Testis (tissue), 2 donors: ENCODE measurements at regions not wholly inside any gene's neighbourhood (a gene's known extent, or its start where the extent isn't known, plus 50 kb on each side); places are given as distances from the start of the nearest gene placed in this dataset.

ENCODE experiments used
- DNase-seq: peaks from one replicate; pipeline ENCODE4 v3.0.0-alpha.2; 2019
- H3K27ac ChIP-seq, 2 donors: fragments of 200-600 bp; sonication (generic); one replicate each; pipeline ENCODE4 v1.5.1; 2019
- H3K27me3 ChIP-seq: fragments of 200-600 bp; sonication (generic); one replicate; pipeline ENCODE4 v1.5.1; 2019
- H3K36me3 ChIP-seq: fragments of 200-600 bp; sonication (generic); one replicate; pipeline ENCODE4 v1.5.1; 2017; ENCODE audit warnings: low read depth; ENCODE audit errors: missing control alignments
- H3K4me1 ChIP-seq: fragments of 200-600 bp; sonication (generic); one replicate; pipeline ENCODE4 v1.5.1; 2019
- H3K4me3 ChIP-seq, 2 donors: fragments of 200-600 bp; sonication (generic); one replicate each; pipeline ENCODE4 v1.5.1; 2017 to 2019
- H3K9me3 ChIP-seq: fragments of 200-600 bp; sonication (generic); one replicate; pipeline ENCODE4 v1.5.1; 2017
- CTCF ChIP-seq, 3 experiments: fragments of 450-650 bp in 2 of 3; fragments of 200-600 bp in 1 of 3; sonication (generic) in 1 of 3; IDR thresholded peaks; one replicate each; pipeline ENCODE4 v1.5.1; 2016 to 2019; ENCODE audit warnings: antibody characterized with exemption in 3 of 3, mild to moderate bottlenecking in 2 of 3, moderate library complexity in 1 of 3
- POLR2A ChIP-seq: fragments of 450-650 bp; IDR thresholded peaks from one replicate; pipeline ENCODE4 v1.6.1; 2017; ENCODE audit warnings: antibody characterized with exemption, mild to moderate bottlenecking, moderate library complexity
- WGBS, 2 donors: methylation state at CpG; one replicate each; pipeline ENCODE4 v1.1.5; 2018; 5-methylcytosine and 5-hydroxymethylcytosine counted together
- intact Hi-C: fragments of 100-400 bp; cut with DNase I; formaldehyde crosslinking; loops from one replicate; pipeline ENCODE4 v1.15.1; 2023; ENCODE audit warnings: low total_unique reads

- DNase-seq: no peak
Observed at GRCh38 chr20:50397058-50397457, 113.1 kb upstream of the PTPN1 start.

GRCh38 chr20:50398064-50398463 lies 112.1 kb upstream of the PTPN1 start:
- WGBS, 2 donors: 86 to 89% methylated on average over 8 of the region's 8 CpGs
- intact Hi-C loops: no loop called here
- no peaks in the 10 kb centered on the region for H3K9me3 ChIP-seq
- H3K27me3 ChIP-seq: no peaks in the 10 kb centered on the region
- peaks cover 37% of the 10 kb centered on the region for H3K4me1 ChIP-seq
- H3K36me3 ChIP-seq: no peaks in the 10 kb centered on the region
- TF ChIP-seq CTCF (IDR thresholded peaks at IDR 0.05) (no peak), POLR2A (no peak)
- H3K4me3 ChIP-seq: no peak overlapping the region
- no peak overlapping the region for H3K27ac ChIP-seq
- no peak for DNase-seq

More at GRCh38 chr20:50397058-50397457, 113.1 kb upstream of the PTPN1 start:
- H3K27ac ChIP-seq: peak overlapping the region in 1 of 2 donors; percentile 70
- H3K9me3 ChIP-seq: no peaks in the 10 kb centered on the region
- H3K27me3 ChIP-seq: no peaks in the 10 kb centered on the region
- intact Hi-C loops: no loop called here
- no peaks in the 10 kb centered on the region for H3K36me3 ChIP-seq
- H3K4me1 ChIP-seq: peaks cover 36% of the 10 kb centered on the region
- H3K4me3 ChIP-seq: no peak overlapping the region
- WGBS, 2 donors: 84 to 90% methylated on average over 5 of the region's 5 CpGs
- TF ChIP-seq POLR2A (no peak), CTCF (IDR thresholded peaks at IDR 0.05) (no peak)

- Histone ChIP-seq H3K9me3 (no peaks in the 10 kb centered on the region), H3K36me3 (no peaks in the 10 kb centered on the region), H3K4me3 (no peak overlapping the region), H3K27ac (peak overlapping the region; percentile 44 to 62), H3K27me3 (no peaks in the 10 kb centered on the region), H3K4me1 (peaks cover 41% of the 10 kb centered on the region)
- WGBS, 2 donors: 82 to 93% methylated on average over 13 of the region's 13 CpGs
- TF ChIP-seq POLR2A: no peak
- no peak for TF ChIP-seq CTCF (IDR thresholded peaks at IDR 0.05)
- intact Hi-C loops: no loop called here
- no peak for DNase-seq
Observed at GRCh38 chr20:50398471-50398820, 111.7 kb upstream of the PTPN1 start.

GRCh38 chr20:50398821-50399554 lies 111.2 kb upstream of the PTPN1 start:
- H3K36me3 ChIP-seq: no peaks in the 10 kb centered on the region
- intact Hi-C loops: no loop called here
- H3K4me3 ChIP-seq: no peak overlapping the region
- no peaks in the 10 kb centered on the region for H3K9me3 ChIP-seq
- H3K4me1 ChIP-seq: peaks cover 46% of the 10 kb centered on the region
- peak; percentile 59 for DNase-seq
- TF ChIP-seq POLR2A: no peak
- TF ChIP-seq CTCF (IDR thresholded peaks at IDR 0.05): no peak
- 49 to 51% methylated on average over 13 to 20 of the region's 20 CpGs for WGBS, 2 donors
- H3K27me3 ChIP-seq: no peaks in the 10 kb centered on the region
- peak overlapping the region; percentile 44 to 62 for H3K27ac ChIP-seq

- Histone ChIP-seq H3K27me3 (no peaks in the 10 kb centered on the region), H3K36me3 (no peaks in the 10 kb centered on the region), H3K4me3 (no peak overlapping the region), H3K27ac (peak overlapping the region; percentile 44 to 62), H3K4me1 (peaks cover 50% of the 10 kb centered on the region), H3K9me3 (no peaks in the 10 kb centered on the region)
- 81 to 86% methylated on average over 5 to 9 of the region's 9 CpGs for WGBS, 2 donors
- TF ChIP-seq CTCF (IDR thresholded peaks at IDR 0.05): no peak
- DNase-seq: no peak
- intact Hi-C loops: no loop called here
Observed at GRCh38 chr20:50399555-50399916, 110.6 kb upstream of the PTPN1 start.
